ENCODE measurements at regions not wholly inside any gene's neighbourhood (a gene's known extent, or its start where the extent isn't known, plus 50 kb on each side); places are given as distances from the start of the nearest gene placed in this dataset.
"Not testable (repeated sequence)": the region's sequence is repeated elsewhere in the genome, so short reads cannot be mapped to it uniquely, and the experiment has no call there.

GRCh38 chr18:47729356-47729755, 201.1 kb downstream of the SMAD2 start:
- DNase-seq (ENCODE audit: extremely low read depth in 1 of 2, low read depth in 1 of 2), result no peak

GRCh38 chr18:47728921-47729320, 201.5 kb downstream of the SMAD2 start:
- no peak for DNase-seq (ENCODE audit: extremely low read depth in 1 of 2, low read depth in 1 of 2)

GRCh38 chr18:47727409-47727808, 203.1 kb downstream of the SMAD2 start:
- no peak for DNase-seq (ENCODE audit: extremely low read depth in 1 of 2, low read depth in 1 of 2)

- DNase-seq (ENCODE audit: extremely low read depth in 1 of 2, low read depth in 1 of 2), result no peak
These were observed 203.9 kb downstream of the SMAD2 start for GRCh38 chr18:47726550-47726949.

GRCh38 chr18:47725656-47726055, 204.8 kb downstream of the SMAD2 start:
- no peak for DNase-seq (ENCODE audit: extremely low read depth in 1 of 2, low read depth in 1 of 2)

- DNase-seq (ENCODE audit: extremely low read depth in 1 of 2, low read depth in 1 of 2), result no peak
These were observed 206.1 kb downstream of the SMAD2 start for GRCh38 chr18:47724186-47724975.

GRCh38 chr18:47721876-47722275, 208.6 kb downstream of the SMAD2 start:
- DNase-seq (ENCODE audit: extremely low read depth in 1 of 2, low read depth in 1 of 2), result no peak

- no peak for DNase-seq (ENCODE audit: extremely low read depth in 1 of 2, low read depth in 1 of 2)
These were observed 209.7 kb downstream of the SMAD2 start for GRCh38 chr18:47720741-47721140.

- DNase-seq (ENCODE audit: extremely low read depth in 1 of 2, low read depth in 1 of 2), result no peak
These were observed 211.2 kb downstream of the SMAD2 start for GRCh38 chr18:47719096-47719780.

GRCh38 chr18:47718646-47719045, 211.8 kb downstream of the SMAD2 start:
- no peak for DNase-seq (ENCODE audit: extremely low read depth in 1 of 2, low read depth in 1 of 2)

- no peak for DNase-seq (ENCODE audit: extremely low read depth in 1 of 2, low read depth in 1 of 2)
These were observed 213.2 kb downstream of the SMAD2 start for GRCh38 chr18:47717257-47717656.

- DNase-seq (ENCODE audit: extremely low read depth in 1 of 2, low read depth in 1 of 2), result no peak
These were observed 213.8 kb downstream of the SMAD2 start for GRCh38 chr18:47716632-47717185.

GRCh38 chr18:47710451-47710850, 220.0 kb downstream of the SMAD2 start:
- no peak for DNase-seq (ENCODE audit: extremely low read depth in 1 of 2, low read depth in 1 of 2)

GRCh38 chr18:47709556-47709955, 220.9 kb downstream of the SMAD2 start:
- no peak for DNase-seq (ENCODE audit: extremely low read depth in 1 of 2, low read depth in 1 of 2)

- DNase-seq (ENCODE audit: extremely low read depth in 1 of 2, low read depth in 1 of 2), result no peak
These were observed 222.3 kb downstream of the SMAD2 start for GRCh38 chr18:47708206-47708605.

GRCh38 chr18:47701134-47701533, 229.3 kb downstream of the SMAD2 start:
- DNase-seq (ENCODE audit: extremely low read depth in 1 of 2, low read depth in 1 of 2), result no peak

- DNase-seq (ENCODE audit: extremely low read depth in 1 of 2, low read depth in 1 of 2), result no peak
These were observed 233.6 kb downstream of the SMAD2 start for GRCh38 chr18:47696870-47697269.

- no peak for DNase-seq (ENCODE audit: extremely low read depth in 1 of 2, low read depth in 1 of 2)
These were observed 238.8 kb downstream of the SMAD2 start for GRCh38 chr18:47691611-47692010.

- DNase-seq (ENCODE audit: extremely low read depth in 1 of 2, low read depth in 1 of 2), result not testable (repeated sequence)
These were observed 239.7 kb downstream of the SMAD2 start for GRCh38 chr18:47690778-47691177.

GRCh38 chr18:47689371-47689770, 241.1 kb downstream of the SMAD2 start:
- no peak for DNase-seq (ENCODE audit: extremely low read depth in 1 of 2, low read depth in 1 of 2)

- no peak for DNase-seq (ENCODE audit: extremely low read depth in 1 of 2, low read depth in 1 of 2)
These were observed 243.7 kb downstream of the SMAD2 start for GRCh38 chr18:47686806-47687205.

GRCh38 chr18:47683774-47684173, 246.7 kb downstream of the SMAD2 start:
- no peak for DNase-seq (ENCODE audit: extremely low read depth in 1 of 2, low read depth in 1 of 2)

Data from activated CD8-positive, alpha-beta memory T cell treated with anti-CD3 and anti-CD28 coated beads for 1 hour (primary cell).